HG03520 (cell line): ENCODE measurements at regions not wholly inside any gene's neighbourhood (a gene's known extent, or its start where the extent isn't known, plus 50 kb on each side); places are given as distances from the start of the nearest gene placed in this dataset.
"Not testable (repeated sequence)": the region's sequence is repeated elsewhere in the genome, so short reads cannot be mapped to it uniquely, and the experiment has no call there.

Experiments
- ATAC-seq: cut with Tn5 transposase; IDR thresholded peaks from one replicate; pipeline ENCODE4 v1.9.1; 2021; ENCODE audit warnings: mild to moderate bottlenecking, moderate library complexity; ENCODE audit not compliant: unreplicated experiment

GRCh38 chr7:125847692-125848091, 918.1 kb upstream of the POT1 start:
- no peak for ATAC-seq

GRCh38 chr7:125847055-125847454, 917.4 kb upstream of the POT1 start:
- ATAC-seq: no peak

- no peak for ATAC-seq
Measured at GRCh38 chr7:125845686-125846085, 916.1 kb upstream of the POT1 start.

GRCh38 chr7:125834421-125834820, 904.8 kb upstream of the POT1 start:
- ATAC-seq: no peak

GRCh38 chr7:125833839-125834238, 904.2 kb upstream of the POT1 start:
- no peak for ATAC-seq

- ATAC-seq: no peak
Measured at GRCh38 chr7:125830743-125831142, 901.1 kb upstream of the POT1 start.

- no peak for ATAC-seq
Measured at GRCh38 chr7:125828153-125828700, 898.6 kb upstream of the POT1 start.

GRCh38 chr7:125823538-125823937, 893.9 kb upstream of the POT1 start:
- no peak for ATAC-seq

- no peak for ATAC-seq
Measured at GRCh38 chr7:125820495-125820894, 890.9 kb upstream of the POT1 start.

- no peak for ATAC-seq
Measured at GRCh38 chr7:125814100-125814499, 884.5 kb upstream of the POT1 start.

- ATAC-seq: not testable (repeated sequence)
Measured at GRCh38 chr7:125806491-125806890, 876.9 kb upstream of the POT1 start.

GRCh38 chr7:125804273-125804672, 874.6 kb upstream of the POT1 start:
- ATAC-seq: no peak

- ATAC-seq: no peak
Measured at GRCh38 chr7:125780153-125780552, 850.5 kb upstream of the POT1 start.

- ATAC-seq: no peak
Measured at GRCh38 chr7:125775317-125775716, 845.7 kb upstream of the POT1 start.

GRCh38 chr7:125773113-125773785, 843.6 kb upstream of the POT1 start:
- no peak for ATAC-seq

GRCh38 chr7:125747966-125748365, 818.3 kb upstream of the POT1 start:
- ATAC-seq: no peak

GRCh38 chr7:125746510-125746909, 816.9 kb upstream of the POT1 start:
- ATAC-seq: no peak

GRCh38 chr7:125727215-125727614, 797.6 kb upstream of the POT1 start:
- no peak for ATAC-seq

GRCh38 chr7:125695626-125696025, 766.0 kb upstream of the POT1 start:
- ATAC-seq: no peak

- no peak for ATAC-seq
Measured at GRCh38 chr7:125683156-125683555, 753.5 kb upstream of the POT1 start.

GRCh38 chr7:125681508-125681907, 751.9 kb upstream of the POT1 start:
- ATAC-seq: peak; percentile 94

- no peak for ATAC-seq
Measured at GRCh38 chr7:125678771-125679170, 749.1 kb upstream of the POT1 start.

- ATAC-seq: no peak
Measured at GRCh38 chr7:125675640-125676039, 746.0 kb upstream of the POT1 start.
